ENCODE measurements at regions not wholly inside any gene's neighbourhood (a gene's known extent, or its start where the extent isn't known, plus 50 kb on each side); places are given as distances from the start of the nearest gene placed in this dataset.

DNA sequence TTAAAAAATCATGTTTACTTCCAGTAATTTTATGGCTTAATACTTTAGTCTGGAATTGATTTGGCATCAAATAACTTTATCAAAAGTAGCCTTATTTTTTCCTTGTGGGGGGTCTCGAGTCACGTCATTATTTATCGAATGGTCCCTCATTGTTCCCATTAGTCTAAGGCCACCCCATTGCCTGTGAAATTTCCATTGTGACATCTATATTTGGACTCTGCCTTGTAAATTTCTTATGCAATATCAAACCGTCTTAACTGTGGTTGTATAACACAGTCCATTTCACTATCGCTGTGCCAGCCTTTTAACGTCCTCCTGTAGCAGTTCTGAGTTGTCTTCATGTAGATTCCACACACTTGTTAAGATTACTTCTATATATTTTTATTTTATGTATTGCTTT lies 103.9 kb upstream of the RET start:
- Histone ChIP-seq H3K4me3 (no peak overlapping the region), H3K4me1 (replicated peaks in 1 of 2) (peaks cover 0 to 37% of the 10 kb centered on the region in 2 donors), H3K27ac (no peak overlapping the region)
- ATAC-seq (replicated peaks in 6 of 8): no peak
- in situ Hi-C loops (cut with MboI; ENCODE audit: low pct_unique_long_range_greater_than_20kb in 2 of 9, low sequenced_read_pairs in 9 of 9, unreplicated experiment in 9 of 9): no loop called here
- WGBS, 10 experiments: 10 to 92% (median 69%) methylated on average over 1 to 6 of the region's 6 CpGs

DNA sequence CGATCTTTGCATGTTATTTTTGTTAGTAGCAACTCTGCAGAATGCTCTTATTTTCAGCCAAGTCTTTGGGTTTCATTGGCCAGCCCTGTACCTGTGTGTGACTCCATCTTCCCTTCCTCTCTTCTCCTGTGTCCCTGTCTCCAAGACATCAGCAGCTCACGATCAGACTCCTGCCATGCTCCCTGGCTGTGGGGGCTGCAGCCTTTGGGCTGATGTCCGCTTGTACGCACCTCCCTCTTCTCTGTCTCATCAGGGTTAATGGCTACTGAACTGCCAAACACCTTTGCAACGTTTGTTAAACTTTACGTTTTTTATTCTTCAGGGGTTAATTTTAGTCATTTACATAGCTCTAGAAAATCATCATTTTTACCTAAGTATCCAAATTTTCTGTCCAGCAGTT lies 103.5 kb upstream of the RET start:
- Histone ChIP-seq H3K4me3 (no peak overlapping the region), H3K4me1 (replicated peaks in 1 of 2) (peaks cover 0 to 37% of the 10 kb centered on the region in 2 donors), H3K27ac (no peak overlapping the region)
- in situ Hi-C loops (cut with MboI; ENCODE audit: low pct_unique_long_range_greater_than_20kb in 2 of 9, low sequenced_read_pairs in 9 of 9, unreplicated experiment in 9 of 9): no loop called here
- no peak for ATAC-seq (replicated peaks in 6 of 8)
- WGBS, 10 experiments: 15 to 81% (median 52%) methylated on average over 1 to 6 of the region's 6 CpGs

DNA sequence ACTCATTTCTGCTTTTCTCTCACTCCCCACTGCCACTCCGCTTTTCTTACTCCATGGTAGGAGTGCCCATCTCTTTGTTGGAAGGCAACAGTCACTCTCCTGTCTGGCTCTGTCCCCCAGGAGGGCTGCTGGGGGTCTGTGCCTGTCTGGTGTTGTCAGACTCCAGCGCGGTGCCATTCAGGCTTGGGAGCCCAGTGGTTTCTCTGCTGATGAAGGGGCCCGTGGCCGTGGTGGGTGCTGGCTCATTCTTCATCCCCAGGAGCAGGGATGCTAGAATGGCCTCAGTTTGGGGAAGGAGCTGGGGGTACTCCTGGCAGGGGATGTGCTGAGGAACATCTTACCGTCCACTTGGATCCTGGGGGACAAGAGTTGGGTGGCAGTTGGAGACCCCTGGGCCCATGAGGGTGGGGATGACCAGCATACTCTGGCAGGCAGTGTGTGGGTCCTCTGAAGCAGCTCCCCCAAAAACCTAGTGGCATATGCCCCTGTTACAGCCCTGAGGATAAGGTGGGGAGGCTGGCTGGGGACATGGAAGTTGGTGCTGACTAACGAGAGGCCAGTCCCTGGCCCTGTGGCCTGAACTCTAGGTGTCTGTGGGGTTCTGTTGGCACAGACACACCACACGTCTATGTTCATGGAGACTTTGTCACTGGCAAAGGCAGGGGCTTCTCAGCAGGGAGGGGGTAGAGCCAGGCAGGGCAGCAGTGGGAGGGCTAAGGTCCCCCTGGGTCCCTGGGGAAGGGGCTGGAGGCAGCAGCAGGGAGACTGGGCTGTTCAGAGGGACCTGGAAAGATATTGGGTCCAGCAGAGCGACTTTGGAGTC lies 102.8 kb upstream of the RET start:
- in situ Hi-C loops (cut with MboI; ENCODE audit: low pct_unique_long_range_greater_than_20kb in 2 of 9, low sequenced_read_pairs in 9 of 9, unreplicated experiment in 9 of 9): no loop called here
- 0 to 100% (median 75%) methylated on average over 1 to 4 of the region's 9 CpGs; no CpG with 5 or more reads in 1 of the 10 experiments for WGBS, 10 experiments
- H3K4me3 ChIP-seq: no peak overlapping the region
- peaks cover 0 to 38% of the 10 kb centered on the region in 2 donors for H3K4me1 ChIP-seq (replicated peaks in 1 of 2)
- peak overlapping the region in 1 of 2 donors; percentile 57 for H3K27ac ChIP-seq
- no peak for ATAC-seq (replicated peaks in 6 of 8)

DNA sequence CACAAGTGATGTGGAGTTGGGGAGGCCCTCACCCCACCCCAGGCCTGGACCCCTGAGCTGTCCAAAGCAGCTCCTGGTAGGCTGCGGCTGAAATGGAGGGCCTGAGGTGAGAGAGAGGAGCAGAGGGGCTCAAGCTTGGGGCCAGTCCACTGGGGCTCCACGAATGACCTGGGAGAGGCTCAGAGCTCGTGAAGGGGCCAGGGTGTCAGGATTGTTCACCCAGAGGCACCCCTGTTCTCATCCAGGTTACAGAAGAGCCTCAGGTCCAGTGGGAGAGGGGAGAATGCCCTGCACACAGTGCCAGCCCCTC lies 102.2 kb upstream of the RET start:
- no peak overlapping the region for H3K4me3 ChIP-seq
- 80% methylated on average over 1 of the region's 3 CpGs; no CpG with 5 or more reads in 9 of the 10 experiments for whole genome bisulfite sequencing, 10 experiments
- no peak for ATAC-seq (replicated peaks in 6 of 8)
- in situ Hi-C loops (cut with MboI; ENCODE audit: low pct_unique_long_range_greater_than_20kb in 2 of 9, low sequenced_read_pairs in 9 of 9, unreplicated experiment in 9 of 9): no loop called here
- H3K27ac ChIP-seq: peak overlapping the region in 1 of 2 donors; percentile 57
- peaks cover 3 to 38% of the 10 kb centered on the region in 2 donors for H3K4me1 ChIP-seq (replicated peaks in 1 of 2)

DNA sequence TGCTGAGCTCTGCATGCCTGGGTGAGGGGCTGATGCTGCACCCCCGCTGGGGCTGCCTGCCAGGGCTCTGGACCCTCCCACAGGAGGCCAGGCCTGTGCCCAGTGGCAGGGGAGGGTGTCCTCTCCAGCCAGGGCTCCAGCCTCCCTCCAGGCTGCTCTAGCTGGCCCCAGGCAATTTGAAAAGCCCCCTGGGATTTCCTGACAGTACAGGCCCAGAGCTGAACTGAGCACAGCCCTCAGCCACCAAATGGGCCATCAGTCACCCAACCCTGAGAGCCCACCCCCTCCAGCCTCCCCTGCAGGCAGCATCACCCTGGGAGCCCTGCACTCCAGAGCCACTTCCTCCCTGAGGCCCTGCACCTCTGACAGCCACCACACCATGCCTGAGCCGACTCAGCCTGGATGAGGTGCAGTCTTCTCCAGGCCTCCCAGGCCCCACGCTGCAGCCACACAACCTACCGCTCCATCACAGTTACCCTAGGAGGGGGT lies 101.8 kb upstream of the RET start:
- Histone ChIP-seq H3K27ac (peak overlapping the region in 1 of 2 donors; percentile 57), H3K4me1 (replicated peaks in 1 of 2) (peaks cover 3 to 38% of the 10 kb centered on the region in 2 donors), H3K4me3 (no peak overlapping the region)
- in situ Hi-C loops (cut with MboI; ENCODE audit: low pct_unique_long_range_greater_than_20kb in 2 of 9, low sequenced_read_pairs in 9 of 9, unreplicated experiment in 9 of 9): no loop called here
- WGBS, 10 experiments: 10 to 80% methylated on average over 1 to 2 of the region's 4 CpGs; no CpG with 5 or more reads in 8 of the 10 experiments
- ATAC-seq (replicated peaks in 6 of 8): peak in 6 of 8 experiments; percentile 11 to 93 (median 86)

DNA sequence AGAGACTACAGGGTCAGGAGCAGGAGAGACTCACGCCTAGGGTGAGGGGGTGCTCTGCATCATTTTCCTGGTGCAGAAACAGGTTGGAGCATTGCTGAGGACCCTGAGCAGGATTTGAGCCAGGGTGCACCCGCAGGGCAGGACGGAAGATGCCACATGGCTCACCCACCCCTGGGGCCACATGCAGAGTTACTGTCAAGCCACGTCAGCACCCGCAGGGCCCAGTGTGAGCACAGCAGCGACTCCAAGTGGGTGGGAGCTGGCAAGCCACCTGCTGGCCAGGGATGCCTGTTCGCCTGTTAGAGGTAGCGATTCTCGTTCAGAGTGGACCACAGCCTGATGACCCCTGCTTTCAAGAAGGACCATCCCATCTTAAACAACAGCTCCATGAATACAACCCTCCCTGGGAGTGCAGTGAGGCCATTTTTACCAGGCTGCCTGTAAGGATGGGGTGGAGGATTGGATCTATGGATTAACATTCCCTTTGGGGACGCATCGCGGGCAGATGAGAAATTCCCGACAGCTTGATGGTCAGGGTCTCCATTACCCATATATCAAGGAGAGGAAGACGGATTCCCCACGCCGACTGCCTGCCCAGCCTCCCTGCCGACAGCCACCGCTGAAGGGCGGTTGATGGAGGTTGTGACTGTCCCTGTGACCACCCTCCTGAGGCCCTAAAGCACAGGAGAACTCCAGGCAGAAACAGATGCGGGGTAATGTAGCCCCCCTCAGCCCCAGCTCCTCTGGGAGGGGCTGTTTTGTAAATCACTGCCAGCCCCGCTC lies 101.1 kb upstream of the RET start:
- H3K4me1 ChIP-seq (replicated peaks in 1 of 2): peaks cover 3 to 34% of the 10 kb centered on the region in 2 donors
- peak overlapping the region in 1 of 2 donors; percentile 57 for H3K27ac ChIP-seq
- whole genome bisulfite sequencing, 10 experiments: 47 to 93% (median 70%) methylated on average over 3 to 7 of the region's 21 CpGs; no CpG with 5 or more reads in 4 of the 10 experiments
- in situ Hi-C loops (cut with MboI; ENCODE audit: low pct_unique_long_range_greater_than_20kb in 2 of 9, low sequenced_read_pairs in 9 of 9, unreplicated experiment in 9 of 9): no loop called here
- ATAC-seq (replicated peaks in 6 of 8): peak in 6 of 8 experiments; percentile 4 to 73 (median 24)
- H3K4me3 ChIP-seq: no peak overlapping the region

DNA sequence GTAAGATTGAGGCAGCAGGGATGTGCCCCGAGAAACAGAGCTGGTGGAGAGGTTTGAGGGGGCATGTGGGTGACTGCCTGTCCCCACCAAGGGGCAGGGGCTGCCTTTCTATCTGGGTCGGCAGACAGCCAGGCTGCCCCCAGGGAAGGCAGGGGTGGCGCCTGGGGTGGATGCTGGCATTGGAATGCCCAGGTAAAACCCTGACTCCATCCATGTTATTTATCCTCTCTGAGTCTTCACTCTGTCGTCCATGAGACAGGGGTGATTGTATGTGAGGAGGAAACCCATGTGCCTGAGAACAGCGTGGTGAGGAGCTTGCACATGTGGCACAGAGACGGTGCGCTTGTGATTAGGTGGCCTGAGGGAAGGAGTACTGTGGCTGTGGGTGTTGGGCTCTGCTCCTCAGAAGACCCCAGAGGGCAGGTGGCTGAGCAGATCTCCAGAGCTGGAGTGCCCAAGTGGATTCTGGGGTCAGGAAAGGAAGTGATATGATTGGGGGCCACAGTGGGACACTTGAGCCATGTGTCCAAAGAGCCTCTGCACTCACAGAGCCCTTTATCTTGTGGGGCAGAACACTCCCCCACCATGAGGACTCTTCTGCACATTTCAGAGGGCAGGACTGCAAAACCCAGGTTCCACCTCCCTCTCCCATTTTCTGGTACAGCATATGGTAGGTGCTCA lies 100.4 kb upstream of the RET start:
- in situ Hi-C loops (cut with MboI; ENCODE audit: low pct_unique_long_range_greater_than_20kb in 2 of 9, low sequenced_read_pairs in 9 of 9, unreplicated experiment in 9 of 9): no loop called here

DNA sequence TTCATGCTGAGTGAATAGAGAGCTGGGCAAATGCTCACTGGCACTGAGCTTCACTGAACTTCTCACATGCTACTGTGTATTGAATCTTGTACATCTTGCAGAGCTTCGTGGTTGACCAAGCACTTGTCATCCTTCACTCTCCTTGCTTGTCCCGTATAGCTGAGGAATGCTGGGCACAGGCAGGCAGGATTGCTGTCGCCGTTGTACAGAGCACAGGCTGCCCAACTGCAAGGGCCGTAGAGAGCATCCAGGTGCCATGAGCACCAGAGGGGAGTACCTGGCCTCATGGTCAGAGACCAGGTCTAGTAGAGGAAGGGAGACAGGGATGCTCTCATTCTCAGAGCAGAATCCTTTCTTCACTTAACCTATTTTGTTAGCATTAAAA lies 99.8 kb upstream of the RET start:
- H3K27ac ChIP-seq: no peak overlapping the region
- H3K4me3 ChIP-seq: no peak overlapping the region
- H3K4me1 ChIP-seq (replicated peaks in 1 of 2): peaks cover 3 to 33% of the 10 kb centered on the region in 2 donors
- WGBS, 10 experiments: 23 to 81% (median 80%) methylated on average over 1 to 5 of the region's 5 CpGs; no CpG with 5 or more reads in 5 of the 10 experiments
- no peak for ATAC-seq (replicated peaks in 6 of 8)
- in situ Hi-C loops (cut with MboI; ENCODE audit: low pct_unique_long_range_greater_than_20kb in 2 of 9, low sequenced_read_pairs in 9 of 9, unreplicated experiment in 9 of 9): no loop called here

More for the DNA sequence above, 100.4 kb upstream of the RET start:
- H3K4me3 ChIP-seq: no peak overlapping the region
- 60 to 100% (median 80%) methylated on average over 1 to 2 of the region's 7 CpGs; no CpG with 5 or more reads in 5 of the 10 experiments for WGBS, 10 experiments
- H3K4me1 ChIP-seq (replicated peaks in 1 of 2): peaks cover 3 to 33% of the 10 kb centered on the region in 2 donors
- H3K27ac ChIP-seq: peak overlapping the region in 1 of 2 donors; percentile 57
- ATAC-seq (replicated peaks in 6 of 8): no peak

DNA sequence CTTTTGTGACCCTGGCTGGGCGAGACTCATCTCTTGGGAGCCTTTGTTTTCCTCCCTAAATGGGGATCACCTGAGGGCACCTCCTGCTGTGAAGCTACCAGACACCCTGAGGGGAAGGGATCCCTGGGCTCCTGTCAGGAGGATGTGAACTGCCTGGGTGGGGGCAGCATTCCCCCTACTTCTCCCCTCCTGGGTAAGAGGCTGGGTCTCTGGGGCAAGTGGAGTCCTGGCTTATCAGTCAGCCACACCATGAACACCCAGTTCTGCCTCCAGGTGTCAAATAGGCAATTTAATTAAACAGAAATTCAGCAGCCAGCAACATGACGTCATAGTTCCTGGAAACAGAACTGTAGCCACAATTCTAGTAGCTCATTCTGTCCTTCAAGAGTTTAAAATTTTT lies 97.7 kb upstream of the RET start:
- Histone ChIP-seq H3K4me1 (replicated peaks in 1 of 2) (peaks cover 3 to 33% of the 10 kb centered on the region in 2 donors), H3K27ac (peak overlapping the region in 1 of 2 donors; percentile 10), H3K4me3 (no peak overlapping the region)
- peak in 2 of 8 experiments; percentile 22 to 36 for ATAC-seq (replicated peaks in 6 of 8)
- in situ Hi-C loops (cut with MboI; ENCODE audit: low pct_unique_long_range_greater_than_20kb in 2 of 9, low sequenced_read_pairs in 9 of 9, unreplicated experiment in 9 of 9): no loop called here
- WGBS, 10 experiments: 0 to 63% methylated on average over 1 of the region's 2 CpGs; no CpG with 5 or more reads in 8 of the 10 experiments

DNA sequence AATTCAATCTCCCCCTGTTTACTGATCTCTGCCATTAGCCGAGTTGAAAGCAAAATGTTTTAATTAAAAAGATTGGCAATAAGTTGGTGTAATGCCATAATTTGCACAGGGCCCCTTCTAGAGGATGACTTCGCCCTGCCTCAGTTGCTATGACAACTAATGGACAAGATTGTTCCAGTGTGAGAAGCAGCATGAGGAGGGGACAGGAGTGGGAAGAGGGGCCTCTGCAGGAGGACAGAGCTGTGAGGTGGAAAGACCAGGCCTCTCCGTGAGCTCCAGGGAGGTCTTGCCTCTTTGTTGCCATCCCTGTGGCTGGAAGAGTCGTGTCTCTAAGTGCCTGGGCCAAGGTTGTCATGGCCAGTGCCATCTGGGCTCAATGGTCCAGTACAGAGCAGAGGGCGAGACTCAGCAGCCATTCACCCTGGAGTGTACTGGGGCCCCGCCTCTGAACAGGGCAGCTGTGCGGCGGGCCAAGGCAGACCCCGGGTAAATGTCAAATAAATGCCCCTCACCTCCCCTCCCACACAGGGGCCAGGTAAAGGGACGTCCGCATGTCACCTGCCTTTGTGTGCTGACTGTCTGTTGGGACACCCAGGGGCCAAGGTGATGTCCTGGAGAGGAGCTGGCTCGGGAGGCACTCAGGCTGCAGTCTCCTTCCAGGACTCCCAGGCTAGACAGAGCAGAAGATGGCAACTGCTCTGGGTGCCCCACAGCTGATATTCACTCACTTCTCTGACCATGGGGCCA lies 97.0 kb upstream of the RET start:
- H3K27ac ChIP-seq: peak overlapping the region in 1 of 2 donors; percentile 10
- in situ Hi-C loops (cut with MboI; ENCODE audit: low pct_unique_long_range_greater_than_20kb in 2 of 9, low sequenced_read_pairs in 9 of 9, unreplicated experiment in 9 of 9): no loop called here
- H3K4me3 ChIP-seq: no peak overlapping the region
- H3K4me1 ChIP-seq (replicated peaks in 1 of 2): peaks cover 3 to 26% of the 10 kb centered on the region in 2 donors
- WGBS, 10 experiments: 8 to 61% (median 35%) methylated on average over 1 to 3 of the region's 12 CpGs; no CpG with 5 or more reads in 2 of the 10 experiments
- ATAC-seq (replicated peaks in 6 of 8): peak in 5 of 8 experiments; percentile 18 to 82 (median 53)

DNA sequence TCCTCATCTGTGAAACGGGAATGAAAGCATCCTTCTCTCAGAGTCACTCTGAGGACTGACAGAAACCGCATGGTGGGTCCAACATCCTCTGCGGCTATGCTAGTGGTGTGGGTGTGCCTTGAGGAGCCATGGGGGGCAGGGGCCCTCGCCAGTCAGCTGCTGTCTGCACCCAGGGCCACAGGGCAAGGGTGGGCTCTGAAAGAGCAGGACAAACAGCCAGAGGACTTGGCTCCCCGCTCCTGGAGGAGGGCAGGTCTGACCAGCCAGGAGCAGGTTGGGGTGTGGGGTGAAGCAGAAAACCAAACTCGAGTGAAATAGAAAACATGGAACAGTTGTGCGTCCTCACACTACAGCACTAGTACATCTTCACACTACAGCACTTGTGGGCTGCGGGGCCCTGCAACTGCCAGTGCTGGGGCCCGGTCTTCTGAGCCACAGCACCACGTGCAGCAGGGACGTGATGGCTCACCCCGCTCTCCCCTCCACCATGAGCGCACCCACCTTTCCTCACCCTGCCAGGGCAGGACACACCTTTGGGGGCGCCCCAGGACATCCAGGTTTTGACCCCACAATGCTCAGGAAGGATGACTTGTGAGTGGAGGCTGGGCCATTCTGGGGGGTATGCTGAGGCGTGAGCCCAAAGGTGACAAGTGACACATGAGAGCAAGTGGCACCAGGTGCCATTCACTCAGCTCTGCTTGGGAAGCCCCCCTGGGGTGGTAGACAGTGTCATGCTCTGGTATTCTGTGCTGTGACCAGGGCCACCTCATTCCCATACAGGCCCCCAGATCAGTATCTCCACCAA lies 96.1 kb upstream of the RET start:
- Histone ChIP-seq H3K4me1 (replicated peaks in 1 of 2) (peaks cover 3 to 17% of the 10 kb centered on the region in 2 donors), H3K27ac (no peak overlapping the region), H3K4me3 (no peak overlapping the region)
- 10 to 100% (median 80%) methylated on average over 1 to 3 of the region's 15 CpGs; no CpG with 5 or more reads in 3 of the 10 experiments for WGBS, 10 experiments
- in situ Hi-C loops (cut with MboI; ENCODE audit: low pct_unique_long_range_greater_than_20kb in 2 of 9, low sequenced_read_pairs in 9 of 9, unreplicated experiment in 9 of 9): no loop called here
- no peak for ATAC-seq (replicated peaks in 6 of 8)
